ENCODE measurements at regions not wholly inside any gene's neighbourhood (a gene's known extent, or its start where the extent isn't known, plus 50 kb on each side); places are given as distances from the start of the nearest gene placed in this dataset.
A peak's percentile ranks its signal among the peaks of the same experiment; 100 is the strongest.
"Not testable (repeated sequence)": the region's sequence is repeated elsewhere in the genome, so short reads cannot be mapped to it uniquely, and the experiment has no call there.

DNA sequence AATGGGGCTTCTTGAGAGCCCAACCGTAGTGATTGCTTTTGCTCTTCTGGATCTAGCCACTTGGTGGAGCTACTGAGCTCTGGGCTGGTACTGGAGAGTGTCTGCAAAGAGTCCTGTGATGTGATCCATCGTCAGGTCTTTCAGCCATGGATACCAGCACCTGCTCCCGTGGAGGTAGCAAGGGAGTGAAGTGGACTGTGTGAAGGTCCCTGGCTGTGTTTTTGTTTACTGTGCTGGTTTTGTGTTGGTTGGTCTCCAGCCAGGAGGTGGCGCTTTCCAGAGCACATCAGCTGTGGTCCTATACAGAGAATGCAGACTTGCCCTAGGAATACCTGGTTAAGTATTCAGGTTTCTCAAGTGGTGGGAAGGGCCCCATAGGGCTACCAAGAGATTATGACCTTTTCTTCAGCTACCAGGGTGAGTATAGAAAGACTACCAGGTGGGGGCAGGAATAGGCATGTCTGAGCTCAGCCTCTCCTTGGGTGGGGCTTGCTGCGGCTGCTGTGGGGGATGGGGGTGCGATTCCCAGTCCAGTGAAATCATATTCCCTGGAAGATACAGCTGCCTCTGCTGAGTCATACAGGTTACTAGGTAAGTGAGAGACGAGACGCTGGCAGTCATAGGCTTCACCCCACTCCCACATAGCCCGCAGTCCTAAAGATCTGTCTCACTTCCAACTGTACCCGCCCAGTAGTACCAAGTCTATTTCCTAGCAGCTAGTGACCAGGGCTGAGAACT, 733.7 kb downstream of the ZNF385D start:
- no peak for DNase-seq

DNA sequence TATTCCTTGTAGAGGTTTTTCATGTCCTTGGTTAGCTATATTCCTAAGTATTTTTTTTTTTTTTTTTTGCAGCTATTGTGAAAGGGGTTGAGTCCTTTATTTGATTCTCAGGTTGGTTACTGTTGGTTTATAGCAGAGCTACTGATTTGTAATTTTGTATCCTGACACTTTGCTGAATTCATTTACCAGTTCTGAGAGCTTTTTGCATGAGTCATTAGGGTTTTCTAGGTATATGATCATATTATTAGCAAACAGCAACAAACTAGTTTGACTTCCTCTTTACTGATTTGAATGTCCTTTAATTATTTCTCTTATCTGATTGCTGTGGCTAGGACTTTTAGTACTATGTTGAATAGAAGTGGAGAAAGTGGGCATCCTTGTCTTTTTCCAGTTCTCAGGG, 737.4 kb downstream of the ZNF385D start:
- DNase-seq = no peak

DNA sequence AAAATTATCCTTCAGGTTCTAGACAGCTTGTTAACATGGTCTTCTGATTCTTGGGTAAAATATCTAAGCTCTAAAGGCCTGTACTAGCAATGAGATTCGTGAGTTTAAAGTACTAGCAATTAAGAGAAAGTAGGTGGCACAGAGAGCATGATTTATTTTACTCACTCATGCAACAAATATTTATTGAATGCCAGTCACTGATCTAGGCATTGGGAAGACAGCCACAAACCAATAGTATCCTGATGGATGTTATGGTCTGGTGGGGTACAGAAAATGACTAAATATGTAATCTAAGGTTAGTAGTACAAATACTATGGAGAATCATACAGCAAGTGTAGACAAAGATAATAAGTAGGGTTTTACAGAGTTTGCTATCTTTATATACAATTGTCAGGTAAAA, 751.3 kb downstream of the ZNF385D start:
- no peak for DNase-seq

DNA sequence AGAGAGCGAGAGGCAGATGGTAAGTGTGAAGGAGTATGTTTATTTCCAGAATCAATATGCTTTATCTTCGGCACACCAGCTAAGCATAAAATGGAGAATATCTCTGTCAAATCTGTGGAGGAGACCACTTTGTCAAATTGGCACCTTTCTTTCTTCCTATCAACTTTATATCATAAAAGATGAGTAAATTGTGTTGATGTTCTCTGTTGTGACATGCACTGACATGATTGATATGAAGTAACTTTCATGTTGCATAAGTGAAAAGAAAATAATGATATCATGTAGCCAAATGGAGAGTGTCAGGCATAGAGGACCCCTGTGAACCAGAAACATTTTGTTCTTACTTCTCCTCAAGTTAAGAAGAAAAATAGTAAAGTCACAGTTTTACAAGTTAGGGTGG, 753.8 kb downstream of the ZNF385D start:
- DNase-seq = no peak

DNA sequence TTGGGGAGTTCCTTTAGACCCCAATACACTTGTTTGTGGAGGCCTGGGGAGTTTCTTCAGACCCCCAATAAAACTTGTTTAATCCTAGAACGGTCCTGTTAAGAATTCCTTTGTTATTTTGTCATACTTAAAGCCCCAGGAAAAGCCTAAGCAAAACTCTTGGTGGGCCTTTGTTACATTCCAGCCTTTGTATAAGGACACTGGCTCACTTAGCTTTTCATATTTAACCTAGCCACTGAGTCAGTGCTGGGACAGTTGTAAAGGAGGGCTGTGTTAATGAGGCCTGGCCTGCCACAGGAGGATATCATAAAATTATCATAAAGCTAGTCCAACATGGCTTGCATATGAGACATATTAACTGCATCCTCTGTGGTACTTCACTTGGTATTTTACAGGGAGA, 760.1 kb downstream of the ZNF385D start:
- no peak for DNase-seq

DNA sequence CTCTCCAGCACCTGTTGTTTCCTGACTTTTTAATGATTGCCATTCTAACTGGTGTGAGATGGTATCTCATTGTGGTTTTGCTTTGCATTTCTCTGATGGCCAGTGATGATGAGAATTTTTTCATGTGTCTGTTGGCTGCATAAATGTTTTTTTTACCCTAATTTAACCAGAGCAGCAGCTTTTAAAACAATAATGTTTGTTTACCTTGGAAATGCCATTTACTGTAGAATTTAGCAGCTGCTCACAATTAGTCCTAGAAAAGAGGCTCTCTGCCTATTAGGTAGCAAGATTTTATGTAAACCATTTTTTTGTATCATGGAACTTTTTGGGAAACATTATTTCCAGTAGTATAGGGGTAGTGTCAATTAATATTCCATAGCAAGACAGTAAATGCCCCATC, 761.4 kb downstream of the ZNF385D start:
- not testable (repeated sequence) for DNase-seq

DNA sequence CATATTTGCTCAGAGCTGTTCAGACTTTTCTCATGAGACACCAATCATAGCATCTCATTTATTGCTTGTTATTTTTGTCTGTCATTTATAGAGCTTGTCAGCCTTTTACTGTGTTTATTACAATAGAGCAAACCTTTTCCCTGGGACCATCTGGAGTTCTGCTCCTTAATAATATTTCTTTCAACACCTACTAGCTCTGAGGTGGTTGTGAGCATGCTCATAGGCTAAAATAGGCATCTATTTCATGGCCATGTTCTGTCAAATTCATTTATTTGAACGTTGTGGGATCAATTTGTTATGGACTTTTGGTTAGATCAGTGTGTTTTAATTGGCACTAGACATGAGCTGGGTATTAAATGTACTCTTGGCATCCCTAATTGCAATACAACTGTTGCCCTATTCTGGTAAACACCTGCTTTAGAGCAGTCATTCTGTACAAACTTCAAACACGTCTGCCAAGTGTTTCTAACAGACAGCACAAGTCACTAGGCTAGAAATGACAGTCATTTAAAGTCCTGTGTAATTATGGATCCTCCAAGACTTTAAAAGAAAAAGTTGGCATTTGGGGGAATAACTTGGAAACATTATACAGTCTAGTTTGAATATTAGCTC, 766.3 kb downstream of the ZNF385D start:
- DNase-seq = no peak

DNA sequence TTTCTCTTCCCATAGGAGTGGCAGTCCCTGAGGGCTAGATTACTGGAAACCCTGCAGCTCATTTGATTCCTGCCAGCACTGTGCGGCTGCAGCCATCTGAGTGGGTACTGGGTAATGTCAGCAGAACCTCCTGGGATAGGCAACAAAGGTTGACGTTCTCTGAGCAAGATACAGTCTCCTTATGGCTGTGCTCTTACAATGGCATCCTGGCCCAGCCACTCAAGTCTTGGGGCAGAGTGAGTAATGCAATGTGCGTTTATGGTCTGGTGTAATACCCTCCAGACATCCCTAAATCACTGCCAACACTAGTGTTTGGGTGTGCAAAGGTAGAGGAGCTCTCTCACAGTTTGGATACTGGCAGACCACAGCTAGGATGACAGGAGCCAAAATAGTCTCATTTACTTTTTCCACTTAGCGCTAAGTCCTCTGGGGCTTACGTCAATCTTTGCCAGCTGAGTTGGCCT, 775.8 kb downstream of the ZNF385D start:
- DNase-seq = peak; percentile 53

DNA sequence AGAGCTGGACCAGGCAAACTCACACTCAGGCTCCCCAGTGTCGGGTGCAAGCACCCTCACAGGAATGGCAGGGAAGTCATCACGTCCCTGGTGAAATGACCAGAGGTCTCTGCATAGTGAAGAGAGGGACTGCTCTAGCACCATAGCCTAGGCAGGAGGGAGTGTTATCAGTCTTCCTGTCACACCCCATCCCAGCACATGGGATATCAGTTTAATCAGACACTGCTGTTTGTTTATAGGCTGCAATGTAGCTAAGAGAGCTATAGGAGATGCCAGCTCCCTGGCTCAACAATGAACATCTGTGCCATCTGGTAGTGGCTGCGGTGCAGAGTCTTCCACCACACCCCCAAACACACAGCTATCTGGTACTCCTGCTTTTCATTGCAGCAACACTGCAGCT, 776.6 kb downstream of the ZNF385D start:
- DNase-seq = no peak

DNA sequence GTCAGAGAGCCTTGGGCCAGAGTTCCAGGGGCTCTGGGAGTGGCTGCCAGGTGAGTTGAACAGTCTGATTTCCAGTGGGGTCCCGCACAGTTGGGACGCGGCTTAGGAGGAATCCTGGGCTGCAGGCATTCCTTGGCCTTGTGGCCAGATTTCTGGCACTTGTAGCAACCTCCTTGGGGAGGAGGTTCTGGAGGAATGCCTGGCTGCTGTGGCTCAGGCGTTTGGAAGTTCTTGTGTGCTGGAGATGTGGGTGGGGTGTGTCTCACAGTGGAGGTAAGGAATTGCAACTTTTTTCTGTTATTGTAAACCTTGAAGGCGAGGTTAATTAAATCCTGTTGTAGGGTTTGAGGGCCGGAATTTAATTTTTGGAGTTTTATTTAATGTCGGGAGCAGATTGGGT, 780.2 kb downstream of the ZNF385D start:
- peak; percentile 29 for DNase-seq

DNA sequence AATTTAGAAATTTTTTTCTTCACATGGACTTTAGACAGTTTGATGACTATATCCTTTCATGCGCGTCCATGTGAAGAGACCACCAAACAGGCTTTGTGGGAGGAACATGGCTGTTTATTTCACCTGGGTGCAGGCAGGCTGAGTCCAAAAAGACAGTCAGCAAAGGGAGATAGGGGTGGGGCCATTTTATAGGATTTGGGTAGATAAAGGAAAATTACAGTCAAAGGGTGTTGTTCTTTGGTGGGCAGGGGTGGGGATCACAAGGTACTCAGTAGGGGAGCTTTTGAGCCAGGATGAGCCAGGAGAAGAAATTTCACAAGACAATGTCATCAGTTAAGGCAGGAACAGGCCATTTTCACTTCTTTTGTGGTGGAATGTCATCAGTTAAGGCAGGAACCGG, 781.5 kb upstream of the SGO1 start:
- not testable (repeated sequence) for DNase-seq

DNA sequence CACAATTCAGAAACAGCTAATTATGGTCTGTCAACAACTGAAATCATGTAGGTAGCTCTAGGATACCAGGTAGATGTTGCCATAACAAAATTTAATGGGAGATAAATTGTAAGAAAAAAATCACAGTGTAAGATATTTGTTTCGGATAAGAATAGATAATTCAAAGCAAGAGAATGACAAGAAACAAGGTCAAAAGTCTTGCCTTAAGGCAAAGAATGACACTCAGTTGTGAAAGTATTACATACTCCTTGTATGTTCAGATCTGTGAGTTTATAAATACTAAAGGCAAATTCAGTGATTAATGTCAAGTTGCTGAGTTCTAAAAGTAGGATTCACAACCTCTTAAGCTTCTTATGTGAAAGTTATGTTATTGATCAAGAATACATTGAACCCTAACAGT, 772.2 kb upstream of the SGO1 start:
- DNase-seq = no peak

DNA sequence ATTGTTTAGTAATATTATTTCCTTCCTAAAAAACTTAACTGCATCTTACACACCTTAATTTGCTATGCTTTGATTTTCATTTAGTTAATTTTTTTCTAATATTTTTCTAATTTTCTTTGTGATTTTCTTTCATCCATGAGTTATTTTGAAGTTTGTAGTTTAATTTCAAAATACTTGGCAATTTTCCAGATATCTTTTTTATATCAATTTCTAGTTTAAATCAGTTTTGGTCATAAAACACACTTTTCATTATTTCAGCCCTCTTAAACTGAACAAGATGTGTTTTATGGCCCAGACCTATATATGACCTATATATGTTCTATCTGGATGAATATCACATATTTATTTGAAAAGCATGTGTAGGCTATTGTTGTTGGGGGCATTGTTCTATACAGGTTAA, 759.9 kb upstream of the SGO1 start:
- no peak for DNase-seq

DNA sequence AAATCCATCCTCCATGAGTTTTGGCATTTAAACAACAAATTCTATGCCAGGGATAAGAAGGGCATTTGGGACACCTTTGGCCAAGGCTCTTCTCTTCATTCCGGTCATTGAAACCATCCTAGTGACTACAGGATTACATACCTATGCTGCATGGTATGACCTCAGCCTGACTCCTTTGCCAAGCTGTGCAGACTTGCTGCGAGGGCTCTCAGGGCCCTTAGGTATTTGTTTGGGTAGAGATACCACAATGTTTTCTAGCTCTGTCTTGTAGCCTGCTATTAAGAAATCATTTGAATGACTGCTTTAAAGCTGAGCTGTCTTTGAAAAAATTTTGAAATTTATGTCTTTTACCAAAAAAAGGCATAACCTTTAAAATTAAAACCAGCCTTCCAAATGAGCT, 749.8 kb upstream of the SGO1 start:
- DNase-seq = no peak

DNA sequence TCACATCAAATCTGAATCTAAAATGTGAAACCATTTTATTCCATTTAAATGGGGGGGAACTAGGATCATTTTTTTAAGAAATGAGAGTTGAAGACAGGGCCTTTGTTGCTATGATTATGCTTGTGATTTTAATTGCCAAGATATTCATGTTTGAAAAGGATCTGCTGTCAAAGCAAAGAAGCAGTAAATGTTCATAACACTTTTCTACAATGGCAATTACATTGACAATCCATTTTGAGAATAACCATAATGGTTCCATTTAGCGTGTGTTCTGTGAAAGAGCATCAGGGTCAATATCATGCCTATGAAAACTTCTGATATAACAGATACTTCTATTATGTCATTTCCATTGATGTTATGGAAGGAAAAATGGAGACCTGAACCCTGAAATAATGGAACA, 745.8 kb upstream of the SGO1 start:
- DNase-seq = no peak

DNA sequence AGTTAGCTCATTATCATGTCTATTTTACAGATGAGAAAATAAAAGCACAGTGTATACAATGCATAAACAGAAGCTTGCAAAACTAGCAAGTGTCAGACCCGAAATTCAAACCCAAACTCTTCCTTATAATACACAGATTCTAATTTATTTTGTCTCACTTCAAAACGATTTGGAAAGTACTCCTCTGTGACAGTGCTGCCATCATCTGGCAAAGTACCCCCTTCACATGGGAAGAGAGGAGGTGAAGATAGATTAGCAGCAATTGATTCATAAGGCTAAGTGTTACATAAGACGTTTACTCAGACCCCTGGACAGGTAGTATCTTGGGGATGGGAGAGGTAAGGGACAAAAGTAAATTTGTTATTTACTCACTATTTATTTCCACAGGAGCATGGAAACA, 744.0 kb upstream of the SGO1 start:
- DNase-seq = no peak

DNA sequence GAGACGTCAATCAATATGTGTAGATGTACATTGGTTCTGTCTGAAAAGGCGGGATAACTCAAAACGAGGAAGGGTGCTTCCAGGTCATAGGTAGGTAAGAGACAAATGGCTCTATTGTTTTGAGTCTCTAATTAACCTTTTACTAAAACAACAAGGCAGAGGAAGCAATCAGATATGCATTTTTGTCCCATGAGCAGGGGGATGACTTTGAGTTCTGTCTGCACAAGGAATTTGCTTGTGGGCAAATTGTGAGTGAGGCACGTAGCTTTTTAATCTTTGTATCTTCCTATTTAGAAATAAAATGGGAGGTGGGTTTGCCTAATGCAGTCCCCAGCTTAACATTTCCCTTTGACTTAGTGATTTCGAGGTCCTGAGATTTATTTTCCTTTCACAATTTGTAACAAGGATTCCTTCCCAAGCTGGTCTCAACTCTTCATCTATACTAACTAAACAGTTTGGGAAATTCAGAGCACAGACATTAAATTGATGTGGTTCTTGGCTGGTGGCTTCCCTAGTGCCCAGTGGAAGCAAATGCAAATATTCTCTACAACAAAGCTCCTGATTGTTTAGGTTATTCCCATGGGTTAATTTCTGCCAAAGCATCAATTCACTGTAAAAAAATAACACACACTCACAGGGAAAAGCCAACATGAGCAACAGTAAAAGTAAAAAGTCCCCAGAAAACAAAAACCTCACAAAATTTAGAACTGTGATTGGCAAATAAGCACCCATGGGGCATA, 738.8 kb upstream of the SGO1 start:
- DNase-seq = no peak

DNA sequence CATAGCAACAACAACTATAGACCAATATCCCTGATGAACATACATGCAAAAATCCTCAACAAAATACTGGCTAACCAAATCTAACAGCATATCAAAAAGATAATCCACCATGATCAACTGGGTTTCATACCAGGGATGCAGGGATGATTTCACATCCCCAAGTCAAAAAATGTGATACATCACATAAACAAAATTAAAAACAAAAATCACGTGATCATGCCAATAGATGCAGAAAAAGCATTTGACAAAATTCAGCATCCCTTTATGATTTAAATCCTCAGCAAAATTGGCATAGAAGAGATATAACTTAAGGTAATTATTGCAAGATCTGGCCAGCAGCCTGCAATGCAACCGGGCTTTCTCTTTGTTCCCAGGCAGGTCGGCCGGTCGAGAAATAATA, 735.1 kb upstream of the SGO1 start:
- not testable (repeated sequence) for DNase-seq

DNA sequence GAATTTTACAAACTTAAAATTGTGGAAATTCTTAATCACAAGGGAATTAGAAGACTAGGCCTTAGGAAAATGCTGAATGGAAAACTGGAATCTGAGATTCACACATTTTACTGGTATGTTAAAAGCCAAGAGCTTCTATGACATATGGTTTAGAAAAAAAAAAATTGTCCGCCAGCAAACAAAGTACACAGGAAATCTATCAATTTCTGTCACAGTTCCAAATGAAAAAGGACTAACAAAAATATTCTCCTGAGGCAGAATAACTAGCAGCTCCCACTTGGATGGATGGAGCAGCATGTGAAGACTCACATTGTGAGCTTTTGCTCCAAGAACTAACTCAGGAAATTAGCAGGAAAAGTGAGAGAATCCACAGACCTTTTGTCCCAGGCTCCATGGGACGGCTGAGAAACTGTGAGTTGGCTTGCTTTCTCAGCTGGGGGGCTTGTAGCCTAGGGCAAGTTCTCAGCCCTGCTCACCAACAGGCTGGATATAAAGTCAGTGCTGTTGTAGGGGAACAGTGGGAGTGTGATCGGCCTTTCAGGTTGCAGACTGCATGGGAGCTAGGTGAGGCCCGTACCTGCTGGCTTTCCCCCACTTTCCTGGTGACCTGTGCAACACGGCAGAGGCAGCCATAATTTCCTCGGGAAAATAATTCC, 731.1 kb upstream of the SGO1 start:
- DNase-seq = no peak

DNA sequence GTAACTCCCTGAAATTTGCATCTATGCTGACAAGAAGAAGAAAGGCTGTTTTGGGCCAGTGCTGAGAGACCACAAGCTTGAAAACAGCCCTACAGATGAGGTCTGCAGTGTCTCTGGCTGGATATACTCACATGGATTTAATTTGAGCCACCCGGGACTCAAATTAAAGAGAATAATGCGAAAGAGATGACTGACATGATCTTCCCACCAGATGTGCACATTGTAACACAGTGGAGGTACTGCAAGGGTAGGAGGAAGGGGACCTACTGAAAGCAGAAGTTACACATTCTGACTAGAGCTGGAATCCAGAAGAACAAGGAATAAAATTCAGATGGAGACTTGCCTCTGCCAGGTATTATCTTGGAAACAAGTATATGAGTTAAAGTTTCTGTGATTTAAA, 728.3 kb upstream of the SGO1 start:
- DNase-seq = peak; percentile 75

DNA sequence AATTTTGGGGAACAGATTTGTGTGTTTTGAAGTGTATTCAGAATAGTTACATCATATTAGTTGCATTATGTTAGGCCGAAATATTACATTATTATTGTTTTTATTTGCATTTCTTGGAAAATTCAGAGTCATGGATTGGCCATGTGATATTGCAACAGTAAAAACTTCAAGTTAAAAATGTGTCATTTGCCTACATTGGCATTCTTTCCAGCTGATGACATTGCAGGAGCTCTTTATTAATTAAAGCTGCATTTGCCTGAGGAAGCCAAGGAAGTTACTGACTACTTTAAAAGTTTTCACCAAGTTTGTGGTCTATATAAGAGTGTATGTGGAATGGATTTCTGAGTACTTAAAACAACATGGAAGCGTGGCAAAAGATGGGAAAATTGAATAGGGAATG, 726.4 kb upstream of the SGO1 start:
- DNase-seq = no peak

DNA sequence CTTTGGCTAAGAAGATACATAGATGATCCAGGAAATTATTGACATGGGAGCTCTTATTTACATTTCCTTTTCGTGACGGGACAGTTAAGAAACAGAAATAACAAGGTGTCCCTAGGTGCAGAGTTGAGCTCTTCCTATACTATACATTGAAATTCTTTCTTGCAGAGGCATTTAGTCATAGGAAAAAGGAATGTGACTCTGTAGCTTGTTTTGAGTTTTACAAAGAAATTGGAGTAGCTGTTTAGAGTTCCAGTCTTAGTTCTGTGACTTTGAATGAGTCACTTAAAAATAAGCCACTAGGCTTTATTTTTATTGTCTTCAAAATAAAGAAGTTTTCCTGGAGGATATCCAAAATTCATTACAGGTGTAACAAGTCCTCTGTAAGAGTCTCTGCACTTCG, 723.5 kb upstream of the SGO1 start:
- DNase-seq = no peak

DNA sequence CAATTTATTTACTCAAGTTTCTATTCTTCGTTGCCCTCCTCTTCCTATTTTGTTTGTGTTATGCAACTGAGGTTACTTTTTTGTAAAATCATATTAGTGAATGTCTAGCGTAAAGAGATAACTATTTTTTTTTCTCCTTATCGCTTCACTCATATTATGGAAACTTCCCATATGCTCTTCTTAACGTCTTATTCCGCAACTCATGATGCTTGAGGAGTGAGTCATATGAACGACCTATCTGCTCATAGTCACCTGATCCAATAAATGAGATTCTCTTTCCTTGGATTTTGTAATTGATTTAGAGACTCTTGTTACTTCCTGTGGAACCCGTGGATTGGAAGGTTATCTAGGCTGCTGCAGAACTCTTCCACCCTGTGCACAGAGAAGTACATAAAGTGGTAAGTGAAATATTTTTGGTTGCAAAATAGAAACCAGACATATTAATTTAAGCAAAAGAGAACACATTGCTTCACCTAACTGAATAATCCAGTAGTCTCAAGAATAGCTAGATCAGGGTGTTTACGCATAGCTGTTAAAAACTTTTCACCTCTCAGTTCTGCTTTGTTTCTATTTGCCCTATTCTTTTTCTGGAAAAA, 719.3 kb upstream of the SGO1 start:
- no peak for DNase-seq
